ENCODE measurements at regions not wholly inside any gene's neighbourhood (a gene's known extent, or its start where the extent isn't known, plus 50 kb on each side); places are given as distances from the start of the nearest gene placed in this dataset.

DNA sequence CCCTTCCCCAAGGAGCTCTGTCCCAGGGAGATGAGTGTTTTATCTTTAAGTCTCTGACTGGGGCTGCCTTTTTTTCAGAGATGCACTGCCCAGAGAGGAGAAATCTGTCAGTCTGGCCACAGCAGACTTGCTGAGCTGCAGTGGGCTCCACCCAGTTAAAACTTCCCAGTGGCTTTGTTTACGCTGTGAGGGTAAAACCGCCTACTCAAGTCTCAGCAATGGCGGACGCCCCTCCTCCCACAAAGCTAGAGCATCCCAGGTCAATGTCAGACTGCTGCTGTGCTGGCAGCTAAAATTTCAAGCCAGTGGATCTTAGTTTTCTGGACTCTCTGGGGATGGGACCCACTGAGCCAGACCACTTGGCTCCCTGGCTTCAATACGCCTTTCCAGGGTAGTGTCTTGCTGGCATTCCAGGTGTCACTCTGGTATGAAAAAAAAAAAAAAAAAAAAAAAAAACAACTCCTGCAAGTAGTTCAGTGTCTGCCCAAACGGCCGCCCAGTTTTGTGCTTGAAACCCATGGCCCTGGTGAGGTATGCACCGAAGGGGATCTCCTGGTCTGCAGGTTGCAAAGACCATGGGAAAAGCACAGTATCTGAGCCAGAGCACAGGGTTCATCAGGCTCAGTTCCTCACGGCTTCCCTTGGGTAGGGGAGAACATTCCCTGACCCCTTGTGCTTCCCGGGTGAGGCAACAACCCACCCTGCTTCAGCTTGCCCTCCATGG is 1616.1 kb upstream of the ADGRL3 start:
- TF ChIP-seq, protein P1, sequence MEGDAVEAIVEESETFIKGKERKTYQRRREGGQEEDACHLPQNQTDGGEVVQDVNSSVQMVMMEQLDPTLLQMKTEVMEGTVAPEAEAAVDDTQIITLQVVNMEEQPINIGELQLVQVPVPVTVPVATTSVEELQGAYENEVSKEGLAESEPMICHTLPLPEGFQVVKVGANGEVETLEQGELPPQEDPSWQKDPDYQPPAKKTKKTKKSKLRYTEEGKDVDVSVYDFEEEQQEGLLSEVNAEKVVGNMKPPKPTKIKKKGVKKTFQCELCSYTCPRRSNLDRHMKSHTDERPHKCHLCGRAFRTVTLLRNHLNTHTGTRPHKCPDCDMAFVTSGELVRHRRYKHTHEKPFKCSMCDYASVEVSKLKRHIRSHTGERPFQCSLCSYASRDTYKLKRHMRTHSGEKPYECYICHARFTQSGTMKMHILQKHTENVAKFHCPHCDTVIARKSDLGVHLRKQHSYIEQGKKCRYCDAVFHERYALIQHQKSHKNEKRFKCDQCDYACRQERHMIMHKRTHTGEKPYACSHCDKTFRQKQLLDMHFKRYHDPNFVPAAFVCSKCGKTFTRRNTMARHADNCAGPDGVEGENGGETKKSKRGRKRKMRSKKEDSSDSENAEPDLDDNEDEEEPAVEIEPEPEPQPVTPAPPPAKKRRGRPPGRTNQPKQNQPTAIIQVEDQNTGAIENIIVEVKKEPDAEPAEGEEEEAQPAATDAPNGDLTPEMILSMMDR (IDR thresholded peaks at IDR 0.05; ENCODE audit: borderline replicate concordance, insufficient read depth, low read depth, low read length) = no peak
- no peak overlapping the region for H3K4me3 ChIP-seq (ENCODE audit: low read depth, low read length)

DNA sequence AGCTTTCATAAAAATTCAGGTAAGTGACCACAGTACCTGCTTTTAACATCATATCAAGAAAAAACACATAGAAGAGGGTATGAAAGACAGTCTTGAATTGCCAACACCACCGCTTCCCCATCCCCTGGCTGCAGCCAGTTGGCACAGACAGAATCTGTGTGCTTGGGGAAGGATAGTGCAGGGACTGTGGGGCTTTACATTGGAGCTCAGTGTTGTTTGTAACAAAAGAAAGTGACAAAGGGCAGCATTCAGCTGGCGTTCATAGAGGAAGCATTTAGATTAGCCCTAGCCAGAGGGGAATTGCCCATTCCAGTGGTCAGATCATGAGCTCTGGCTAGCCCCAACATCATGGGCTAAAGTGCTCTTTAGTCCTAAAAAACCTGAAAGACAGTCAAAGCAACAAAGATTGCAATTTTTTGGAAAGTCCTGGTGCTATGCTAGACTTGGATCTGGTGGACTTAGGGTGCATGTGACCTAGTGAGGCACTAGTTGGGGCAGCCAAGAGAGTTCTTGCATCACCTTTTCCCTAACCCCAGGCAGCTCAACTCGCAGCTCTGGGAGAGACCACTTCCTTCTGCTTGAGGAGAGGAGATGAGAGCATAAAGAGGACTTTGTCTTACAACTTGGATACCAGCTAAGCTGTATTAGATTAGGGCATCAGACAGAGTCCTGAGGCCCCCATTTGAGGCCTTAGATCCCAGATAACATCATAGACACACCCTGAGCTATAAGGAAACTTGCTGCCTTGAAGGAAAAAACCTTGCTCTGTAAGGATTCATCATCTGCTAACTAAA is 1602.4 kb upstream of the ADGRL3 start:
- H3K4me3 ChIP-seq (ENCODE audit: low read depth, low read length) = no peak overlapping the region
- TF ChIP-seq, protein P1 (IDR thresholded peaks at IDR 0.05; ENCODE audit: borderline replicate concordance, insufficient read depth, low read depth, low read length) = no peak

DNA sequence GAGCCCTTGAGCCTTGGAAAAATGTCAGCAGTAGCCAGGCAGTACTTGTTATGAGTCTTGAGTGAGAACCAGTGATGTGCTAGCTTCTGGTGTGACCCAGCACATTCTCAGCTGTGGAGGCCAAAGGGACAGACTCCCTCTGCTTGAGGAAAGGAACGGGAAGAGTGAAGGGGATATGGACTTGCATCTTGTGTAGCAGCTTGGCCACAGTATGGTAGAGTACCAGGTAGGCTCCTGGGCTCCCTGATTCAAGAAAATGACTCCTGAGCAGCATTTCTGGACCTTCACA is 1601.9 kb upstream of the ADGRL3 start:
- TF ChIP-seq, protein P1 (IDR thresholded peaks at IDR 0.05; ENCODE audit: borderline replicate concordance, insufficient read depth, low read depth, low read length) = no peak
- H3K4me3 ChIP-seq (ENCODE audit: low read depth, low read length) = no peak overlapping the region

DNA sequence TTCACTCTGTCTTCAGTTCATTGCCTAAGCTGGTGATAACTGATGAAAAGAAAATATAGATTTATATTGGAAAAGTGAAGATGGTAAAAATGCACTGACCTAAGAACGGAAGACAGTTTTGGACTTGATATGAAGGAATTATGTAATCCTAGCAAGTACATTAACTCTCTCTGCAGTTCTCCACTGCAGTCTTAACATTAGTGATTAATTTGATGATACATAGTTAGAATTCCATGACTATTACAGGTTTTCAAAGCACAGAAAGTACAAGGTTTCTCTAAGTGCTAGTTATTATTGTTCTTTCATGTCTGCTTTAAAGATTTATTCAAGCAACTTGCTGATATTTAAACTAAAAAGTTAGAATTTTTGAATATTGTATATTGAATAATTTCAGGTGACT is 1591.7 kb upstream of the ADGRL3 start:
- TF ChIP-seq, protein P1 (IDR thresholded peaks at IDR 0.05; ENCODE audit: borderline replicate concordance, insufficient read depth, low read depth, low read length) = no peak
- H3K4me3 ChIP-seq (ENCODE audit: low read depth, low read length) = no peak overlapping the region

DNA sequence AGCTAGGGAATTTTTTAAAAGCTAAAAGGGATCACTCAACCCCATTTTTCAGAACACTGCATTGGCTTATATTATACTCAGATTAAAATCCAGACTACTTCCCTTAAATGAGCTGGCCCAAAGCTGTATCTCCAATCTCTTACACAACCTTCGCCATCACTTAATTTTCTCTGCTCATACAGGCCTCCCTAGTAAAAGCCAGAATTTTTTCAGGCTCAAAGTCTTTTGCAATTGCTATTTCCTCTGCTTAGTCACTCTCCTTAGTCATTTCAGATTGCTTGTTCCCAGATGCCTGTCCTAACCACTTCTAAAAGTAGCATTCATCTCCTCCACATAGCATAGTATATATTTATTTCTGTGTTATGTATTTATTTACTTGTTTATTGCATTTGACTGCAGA is 1587.9 kb upstream of the ADGRL3 start:
- TF ChIP-seq, protein P1 (IDR thresholded peaks at IDR 0.05; ENCODE audit: borderline replicate concordance, insufficient read depth, low read depth, low read length) = no peak
- H3K4me3 ChIP-seq (ENCODE audit: low read depth, low read length) = no peak overlapping the region

DNA sequence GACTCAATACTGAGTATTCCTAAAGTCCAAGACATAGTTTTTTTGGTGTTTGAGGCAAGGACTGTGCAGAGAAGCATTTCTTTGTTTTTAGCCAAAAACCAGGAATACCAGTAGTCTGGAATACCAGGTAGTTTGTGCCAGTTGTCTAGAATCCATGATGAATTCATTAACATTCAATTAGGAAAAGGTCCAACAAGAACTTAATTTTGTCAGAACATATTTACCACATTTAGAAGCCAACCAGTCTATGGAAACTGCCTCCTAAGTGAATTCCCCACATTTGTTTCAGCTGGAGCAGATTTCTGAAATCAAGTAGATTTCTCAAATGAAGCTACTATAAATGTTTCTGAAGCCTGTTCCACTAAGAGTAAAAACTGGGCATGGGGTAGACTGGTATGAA is 1584.8 kb upstream of the ADGRL3 start:
- TF ChIP-seq, protein P1 (IDR thresholded peaks at IDR 0.05; ENCODE audit: borderline replicate concordance, insufficient read depth, low read depth, low read length) = no peak
- H3K4me3 ChIP-seq (ENCODE audit: low read depth, low read length) = no peak overlapping the region

DNA sequence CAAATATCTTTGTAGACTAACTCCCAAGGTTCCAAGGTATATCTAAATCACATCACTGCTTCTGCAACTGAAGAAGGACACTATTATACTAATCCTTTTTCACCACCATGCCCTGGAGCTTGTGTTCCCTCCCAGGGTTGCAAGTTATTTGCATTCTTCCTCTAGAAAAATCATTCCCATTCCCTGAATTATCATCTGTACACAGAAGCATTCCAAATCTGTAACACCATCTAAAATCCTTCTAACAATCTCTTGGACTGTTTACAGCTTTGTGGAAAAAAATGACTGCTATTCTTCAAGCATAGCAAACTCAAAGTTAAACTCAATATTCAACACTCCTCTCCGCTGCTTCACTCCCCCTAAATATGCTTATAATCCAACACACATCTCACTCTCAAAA is 1570.8 kb upstream of the ADGRL3 start:
- TF ChIP-seq, protein P1 (IDR thresholded peaks at IDR 0.05; ENCODE audit: borderline replicate concordance, insufficient read depth, low read depth, low read length) = no peak
- no peak overlapping the region for H3K4me3 ChIP-seq (ENCODE audit: low read depth, low read length)
